GM23338 (cell line): ENCODE measurements at regions not wholly inside any gene's neighbourhood (a gene's known extent, or its start where the extent isn't known, plus 50 kb on each side); places are given as distances from the start of the nearest gene placed in this dataset.

Source experiments
- CREB1 ChIP-seq: fragments of 250-450 bp; sonication (Bioruptor Pico); IDR thresholded peaks from 2 replicates; pipeline ENCODE4 v1.5.0; 2020; ENCODE audit warnings: low read depth, mild to moderate bottlenecking, moderate library complexity
- CTCF ChIP-seq, 2 experiments: fragments of 200-600 bp in 1 of 2; sonication (generic) in 1 of 2; conservative IDR thresholded peaks; 2 replicates each; pipeline versions ENCODE4 v1.5.1 to v1.6.1; 2016 to 2017; ENCODE audit warnings: antibody characterized with exemption in 2 of 2, low read depth in 2 of 2, mild to moderate bottlenecking in 2 of 2, moderate library complexity in 1 of 2
- EZH2 ChIP-seq: fragments of 200-600 bp; sonication (generic); IDR thresholded peaks from one replicate; pipeline ENCODE4 v1.8.0; 2017; ENCODE audit warnings: antibody characterized with exemption, mild to moderate bottlenecking, low read depth; ENCODE audit not compliant: unreplicated experiment
- POLR2AphosphoS5 ChIP-seq: IDR thresholded peaks from 2 replicates; pipeline ENCODE4 v1.6.1; 2016; ENCODE audit warnings: antibody characterized with exemption, low read depth
- ZNF462 ChIP-seq: fragments of 250-450 bp; sonication (Bioruptor Pico); IDR thresholded peaks from 2 replicates; pipeline ENCODE4 v1.5.0; 2020; ENCODE audit warnings: mild to moderate bottlenecking, moderate library complexity

GRCh38 chrX:68923147-68923546 lies 94.3 kb downstream of the EFNB1 start:
- no peak for TF ChIP-seq CTCF (conservative IDR thresholded peaks at IDR 0.05; ENCODE audit: low read depth in 2 of 2)
- no peak for TF ChIP-seq ZNF462 (CRISPR knock-in tag)
- no peak for TF ChIP-seq POLR2AphosphoS5
- TF ChIP-seq EZH2: no peak
- no peak for TF ChIP-seq CREB1
